SK-N-SH (cell line): ENCODE measurements at regions not wholly inside any gene's neighbourhood (a gene's known extent, or its start where the extent isn't known, plus 50 kb on each side); places are given as distances from the start of the nearest gene placed in this dataset.
A peak's percentile ranks its signal among the peaks of the same experiment; 100 is the strongest.

ENCODE experiments used
- CTCF ChIA-PET: fragments of 300-600, 350-600 bp; formaldehyde crosslinking; extraction: SDS; loops from one replicate; lab custom pipeline; 2021; lab: Yijun Ruan, JAX
- POLR2A ChIA-PET: fragments of 350-600 bp; sonication (Branson Sonifier 250); formaldehyde crosslinking; extraction: SDS; loops from one replicate; lab custom pipeline; 2020; ENCODE audit warnings: antibody characterized with exemption, inconsistent platforms; lab: Yijun Ruan, JAX
- DNase-seq: peaks from one replicate; pipeline ENCODE4 v3.0.0; 2012
- H2AFZ ChIP-seq: fragments of 200-600 bp; sonication (generic); 2 replicates; pipeline ENCODE4 v1.8.1; 2016; ENCODE audit warnings: antibody characterized with exemption, mild to moderate bottlenecking, low read depth
- H3F3A ChIP-seq: fragments of 200-600 bp; sonication (generic); replicated peaks from 2 replicates; pipeline ENCODE3; 2016; ENCODE audit warnings: antibody characterized with exemption, mild to moderate bottlenecking; ENCODE audit not compliant: insufficient read depth
- H3K27ac ChIP-seq, 2 experiments: fragments of 200-500 bp in 1 of 2; fragments of 200-600 bp in 1 of 2; sonication (Bioruptor generic) in 1 of 2; sonication (generic), shearing (Covaris generic) in 1 of 2; 2 replicates each; pipeline versions ENCODE4 v1.5.1 to v1.6.1; 2014 to 2016; ENCODE audit warnings: low read depth in 2 of 2, inconsistent platforms in 1 of 2, low read length in 1 of 2, mild to moderate bottlenecking in 1 of 2, mixed read lengths in 1 of 2
- H3K27me3 ChIP-seq: fragments of 200-600 bp; sonication (generic), shearing (Covaris generic); 2 replicates; pipeline ENCODE4 v1.6.1; 2016; ENCODE audit warnings: mixed run types; ENCODE audit not compliant: insufficient read depth
- H3K36me3 ChIP-seq, 2 experiments: fragments of 200-500 bp in 1 of 2; fragments of 200-600 bp in 1 of 2; sonication (Bioruptor generic) in 1 of 2; sonication (generic) in 1 of 2; replicated peaks in 1 of 2; 2 replicates each; pipeline versions ENCODE3 to v1.5.1; 2014 to 2016; ENCODE audit warnings: low read length in 1 of 2, mild to moderate bottlenecking in 1 of 2; ENCODE audit not compliant: insufficient read depth in 2 of 2, control insufficient read depth in 1 of 2
- H3K4me1 ChIP-seq, 2 experiments: fragments of 200-500 bp in 1 of 2; fragments of 200-600 bp in 1 of 2; sonication (Bioruptor generic) in 1 of 2; sonication (generic), shearing (Covaris generic) in 1 of 2; 2 replicates each; pipeline versions ENCODE4 v1.5.1 to v1.6.1; 2014 to 2016; ENCODE audit warnings: low read depth in 1 of 2, low read length in 1 of 2, mixed run types in 1 of 2; ENCODE audit not compliant: insufficient read depth in 2 of 2, control insufficient read depth in 1 of 2
- H3K4me2 ChIP-seq: fragments of 200-600 bp; sonication (generic), shearing (Covaris generic); 2 replicates; pipeline ENCODE4 v1.6.1; 2017; ENCODE audit warnings: mixed run types
- H3K4me3 ChIP-seq, 2 experiments: fragments of 200-500 bp in 1 of 2; fragments of 200-600 bp in 1 of 2; sonication (Bioruptor generic) in 1 of 2; sonication (generic), shearing (Covaris generic) in 1 of 2; 2 replicates each; pipeline versions ENCODE4 v1.5.1 to v1.8.1; 2014 to 2016; ENCODE audit warnings: low read depth in 2 of 2, inconsistent platforms in 1 of 2, low read length in 1 of 2, mild to moderate bottlenecking in 1 of 2, mixed read lengths in 1 of 2, moderate library complexity in 1 of 2
- H3K79me2 ChIP-seq: fragments of 200-600 bp; sonication (generic); 2 replicates; pipeline ENCODE4 v1.8.1; 2017; ENCODE audit warnings: mild to moderate bottlenecking; ENCODE audit not compliant: insufficient read depth
- H3K9ac ChIP-seq: fragments of 200-600 bp; sonication (generic); 2 replicates; pipeline ENCODE4 v1.6.1; 2017; ENCODE audit warnings: mixed run types
- H3K9me2 ChIP-seq: fragments of 200-600 bp; sonication (generic); 2 replicates; pipeline ENCODE4 v1.6.1; 2017; ENCODE audit warnings: mixed run types
- H3K9me3 ChIP-seq: fragments of 200-600 bp; sonication (generic); 2 replicates; pipeline ENCODE4 v1.6.1; 2017; ENCODE audit warnings: mixed run types, mild to moderate bottlenecking, moderate library complexity
- H4K20me1 ChIP-seq: fragments of 200-600 bp; sonication (generic); 2 replicates; pipeline ENCODE4 v1.6.1; 2017; ENCODE audit warnings: mild to moderate bottlenecking, mixed run types; ENCODE audit not compliant: insufficient read depth
- CTCF ChIP-seq: fragments of 200-600 bp; sonication (generic); IDR thresholded peaks from 2 replicates; pipeline ENCODE4 v1.6.1; 2017; ENCODE audit warnings: antibody characterized with exemption, mild to moderate bottlenecking, moderate library complexity
- EZH2phosphoT487 ChIP-seq: fragments of 200-600 bp; sonication (generic); IDR thresholded peaks from 2 replicates; pipeline ENCODE4 v1.6.1; 2017; ENCODE audit warnings: low read depth, mixed run types, mild to moderate bottlenecking, antibody characterized with exemption, moderate library complexity, borderline replicate concordance
- FOSL2 ChIP-seq: IDR thresholded peaks from 2 replicates; pipeline ENCODE4 v1.4.0; 2012; ENCODE audit warnings: low read depth, mild to moderate bottlenecking, moderate library complexity, borderline replicate concordance
- JUND ChIP-seq: IDR thresholded peaks from 2 replicates; pipeline ENCODE4 v1.4.0; 2012
- MAX ChIP-seq: IDR thresholded peaks from 2 replicates; pipeline ENCODE4 v1.4.0; 2012; ENCODE audit warnings: low read depth
- MXI1 ChIP-seq: IDR thresholded peaks from 2 replicates; pipeline ENCODE4 v1.6.1; 2012; ENCODE audit warnings: mild to moderate bottlenecking, low read depth, low read length, improper control_type of control experiment
- POLR2AphosphoS5 ChIP-seq: IDR thresholded peaks from 2 replicates; pipeline ENCODE4 v1.6.1; 2012; ENCODE audit warnings: low read depth, low read length
- RFX5 ChIP-seq: IDR thresholded peaks from 2 replicates; pipeline ENCODE4 v1.6.1; 2012; ENCODE audit warnings: mild to moderate bottlenecking, improper control_type of control experiment, low read length
- TAF1 ChIP-seq: IDR thresholded peaks from 2 replicates; pipeline ENCODE4 v1.6.1; 2012; ENCODE audit warnings: low read depth, mild to moderate bottlenecking, low read length, moderate library complexity, borderline replicate concordance
- TCF12 ChIP-seq: IDR thresholded peaks from 2 replicates; pipeline ENCODE4 v1.4.0; 2012
- USF1 ChIP-seq: IDR thresholded peaks from 2 replicates; pipeline ENCODE4 v1.4.0; 2012; ENCODE audit warnings: low read depth, borderline replicate concordance
- ZBTB33 ChIP-seq: IDR thresholded peaks from 2 replicates; pipeline ENCODE4 v1.4.0; 2012; ENCODE audit warnings: low read depth, borderline replicate concordance
- WGBS: methylation state at CpG from one replicate; pipeline ENCODE4 v1.1.6; 2017; ENCODE audit warnings: low lambda C conversion rate; 5-methylcytosine and 5-hydroxymethylcytosine counted together

- TF ChIP-seq POLR2AphosphoS5, result no peak
- no peak for TF ChIP-seq TAF1
- no peak for TF ChIP-seq CTCF
- TF ChIP-seq MAX, result no peak
- TF ChIP-seq TCF12, result peak; percentile 43
- Histone ChIP-seq H4K20me1 (no peaks in the 10 kb centered on the region), H3K4me2 (0 out of 2 replicates have a peak overlapping the region, but pooled peaks have one; percentile 11), H3K27ac (peak overlapping the region in 1 of 2 experiments; percentile 36; a peak in 2 of 4 replicates), H3K9me3 (no peaks in the 10 kb centered on the region), H3K4me3 (no peak overlapping the region), H3K27me3 (no peaks in the 10 kb centered on the region), H3K4me1 (peaks cover 0 to 3% of the 10 kb centered on the region in 2 experiments; a peak in 1 of 4 replicates), H3F3A (no peaks in the 10 kb centered on the region), H3K9ac (no peak overlapping the region), H2AFZ (no peak overlapping the region), H3K36me3 (no peaks in the 10 kb centered on the region), H3K79me2 (no peaks in the 10 kb centered on the region), H3K9me2 (no peaks in the 10 kb centered on the region)
- WGBS, result 65% methylated on average over 6 of the region's 6 CpGs
- CTCF ChIA-PET, result interaction anchor here (1.1 to 1.5 kb wide), 2 partner anchors 16 to 23 kb away, joined by 3 to 4 read pairs; no protein-coding TSS in a partner anchor
- POLR2A ChIA-PET, result interaction anchor here (0.8 kb wide), 1 partner anchor 16 kb away, joined by 3 read pairs; no protein-coding TSS in a partner anchor
- no peak for DNase-seq
Observed at GRCh38 chr15:62957130-62957529, 85.4 kb upstream of the TPM1 start.

- H3K9ac ChIP-seq, result no peak overlapping the region
Observed at GRCh38 chr15:62958528-62959363, 83.8 kb upstream of the TPM1 start.

More at GRCh38 chr15:62958528-62959363, 83.8 kb upstream of the TPM1 start:
- DNase-seq, result no peak
- WGBS, result 89% methylated on average over 6 of the region's 7 CpGs
- H3K9me2 ChIP-seq, result no peaks in the 10 kb centered on the region
- no peak for TF ChIP-seq RFX5
- TF ChIP-seq EZH2phosphoT487, result no peak
- no peak for TF ChIP-seq FOSL2
- no peak for TF ChIP-seq CTCF
- no peak for TF ChIP-seq TCF12
- no peak for TF ChIP-seq ZBTB33
- TF ChIP-seq USF1, result no peak
- TF ChIP-seq JUND, result no peak
- TF ChIP-seq MXI1, result no peak
- CTCF ChIA-PET, result interaction anchor here (1.1 to 1.4 kb wide), 3 partner anchors 8 to 55 kb away, joined by 3 read pairs; no protein-coding TSS in a partner anchor
- POLR2A ChIA-PET, result no interaction called here
- H3K27me3 ChIP-seq, result no peaks in the 10 kb centered on the region
- no peak overlapping the region for H3K4me3 ChIP-seq
- no peaks in the 10 kb centered on the region for H3K36me3 ChIP-seq
- H3K79me2 ChIP-seq, result no peaks in the 10 kb centered on the region
- H3F3A ChIP-seq, result no peaks in the 10 kb centered on the region
- peaks cover 0 to 8% of the 10 kb centered on the region in 2 experiments; a peak in 1 of 4 replicates for H3K4me1 ChIP-seq
- H3K27ac ChIP-seq, result no peak overlapping the region
- no peaks in the 10 kb centered on the region for H4K20me1 ChIP-seq
- no peak overlapping the region for H3K4me2 ChIP-seq
- no peak overlapping the region for H2AFZ ChIP-seq
- no peaks in the 10 kb centered on the region for H3K9me3 ChIP-seq
